HepG2 (cell line): ENCODE measurements at regions not wholly inside any gene's neighbourhood (a gene's known extent, or its start where the extent isn't known, plus 50 kb on each side); places are given as distances from the start of the nearest gene placed in this dataset.

ENCODE experiments used
- ATAC-seq: fragments of 200-7000 bp; cut with Tn5 transposase; 3 replicates; pipeline ENCODE4 v1.9.1; 2020; ENCODE audit warnings: mild to moderate bottlenecking, moderate library complexity
- BruUV-seq: library from RNA; stranded (reverse); fragments of 400-500 nt; replicated peaks from 2 replicates; lab custom pipeline; 2021; lab: Mats Ljungman, UMichigan
- CTCF ChIA-PET: fragments of 300-600 bp; formaldehyde crosslinking; extraction: SDS; loops from one replicate; lab custom pipeline; 2021; ENCODE audit warnings: low total read pairs, inconsistent platforms, low intra/inter-chr PET ratio; lab: Yijun Ruan, JAX
- POLR2A ChIA-PET: fragments of 350-600 bp; sonication (Branson Sonifier 250); formaldehyde crosslinking; loops from one replicate; lab custom pipeline; 2020; ENCODE audit warnings: antibody characterized with exemption, inconsistent platforms; lab: Yijun Ruan, JAX
- DNase-seq: peaks from one replicate; pipeline ENCODE4 v3.0.0-alpha.2; 2015; ENCODE audit warnings: low spot score
- FAIRE-seq: peaks from 3 replicates; lab custom pipeline; 2011; peaks lifted over from hg19 to GRCh38; lab: Jason Lieb, UNC
- H2AFZ ChIP-seq: one replicate; pipeline ENCODE4 v1.6.1; 2011; ENCODE audit warnings: low read length, inconsistent platforms
- H3K27ac ChIP-seq: fragments of 300-600 bp; 3 replicates; pipeline ENCODE4 v1.8.0; 2011; ENCODE audit warnings: mixed run types, mild to moderate bottlenecking, mixed read lengths, low read length, inconsistent platforms; ENCODE audit not compliant: insufficient read depth; ENCODE audit errors: extremely low read length
- H3K27me3 ChIP-seq, 2 experiments: fragments of 200-600 bp in 1 of 2; 2 replicates in 1 of 2; 3 replicates in 1 of 2; pipeline versions ENCODE4 v1.6.0 to v1.8.0; 2011; ENCODE audit warnings: low read length in 2 of 2, mild to moderate bottlenecking in 2 of 2, moderate library complexity in 2 of 2, inconsistent platforms in 1 of 2; ENCODE audit not compliant: insufficient read depth in 2 of 2, control insufficient read depth in 1 of 2
- H3K36me3 ChIP-seq, 2 experiments: fragments of 200-600 bp in 1 of 2; replicated peaks in 1 of 2; 2 replicates in 1 of 2; 3 replicates in 1 of 2; pipeline versions ENCODE4 v1.5.1 to v1.8.0; 2011; ENCODE audit warnings: low read length in 2 of 2, inconsistent platforms in 1 of 2; ENCODE audit not compliant: insufficient read depth in 2 of 2, control insufficient read depth in 1 of 2
- H3K4me1 ChIP-seq: 2 replicates; pipeline ENCODE4 v1.5.1; 2012; ENCODE audit warnings: low read length, inconsistent platforms; ENCODE audit not compliant: insufficient read depth
- H3K4me2 ChIP-seq: 2 replicates; pipeline ENCODE4 v1.6.0; 2011; ENCODE audit warnings: low read depth, low read length, inconsistent platforms
- H3K4me3 ChIP-seq, 3 experiments: fragments of 200-600 bp in 1 of 3; sonication (generic), shearing (Covaris generic) in 1 of 3; replicated peaks in 1 of 3; 2 replicates each; pipeline ENCODE4 v1.5.1; 2011 to 2016; ENCODE audit warnings: low read length in 3 of 3, inconsistent platforms in 2 of 3, low read depth in 2 of 3, mild to moderate bottlenecking in 2 of 3, control low read depth in 1 of 3, mixed read lengths in 1 of 3; ENCODE audit not compliant: insufficient read depth in 1 of 3
- H3K79me2 ChIP-seq: one replicate; pipeline ENCODE4 v1.6.1; 2011; ENCODE audit warnings: low read length, inconsistent platforms; ENCODE audit not compliant: insufficient read depth
- H3K9ac ChIP-seq: 2 replicates; pipeline ENCODE4 v1.6.0; 2011; ENCODE audit warnings: mild to moderate bottlenecking, low read depth, low read length, inconsistent platforms; ENCODE audit not compliant: insufficient read depth
- H3K9me3 ChIP-seq: 2 replicates; pipeline ENCODE4 v1.5.1; 2012; ENCODE audit warnings: mild to moderate bottlenecking, low read length
- H4K20me1 ChIP-seq: 2 replicates; pipeline ENCODE4 v1.6.0; 2011; ENCODE audit warnings: inconsistent platforms, mild to moderate bottlenecking, low read length, moderate library complexity; ENCODE audit not compliant: insufficient read depth
- AHR ChIP-seq: IDR thresholded peaks from 2 replicates; pipeline ENCODE4 v1.6.1; 2018; ENCODE audit warnings: missing genetic modification reagents, missing compliant biosample characterization
- CEBPB ChIP-seq: IDR thresholded peaks from 2 replicates; pipeline ENCODE4 v1.6.1; 2011; ENCODE audit warnings: low read depth, low read length, improper control_type of control experiment, borderline replicate concordance
- NR2F2 ChIP-seq: IDR thresholded peaks from 2 replicates; pipeline ENCODE4 v1.6.1; 2012; ENCODE audit warnings: low read depth, inconsistent platforms, borderline replicate concordance
- SRF ChIP-seq: IDR thresholded peaks from 2 replicates; pipeline ENCODE4 v1.6.1; 2011; ENCODE audit warnings: mild to moderate bottlenecking, low read depth, low read length, moderate library complexity
- ZNF263 ChIP-seq: sonication (generic); formaldehyde crosslinking; IDR thresholded peaks from 2 replicates; pipeline ENCODE4 v1.4.0; 2020; ENCODE audit warnings: missing genetic modification reagents
- ZNF318 ChIP-seq: sonication (generic); formaldehyde crosslinking; IDR thresholded peaks from 2 replicates; pipeline ENCODE4 v1.4.0; 2020; ENCODE audit warnings: mild to moderate bottlenecking, missing genetic modification reagents
- ZNF816 ChIP-seq: sonication (generic); formaldehyde crosslinking; IDR thresholded peaks from 2 replicates; pipeline ENCODE4 v1.8.0; 2022; ENCODE audit warnings: missing genetic modification reagents, mild to moderate bottlenecking, borderline replicate concordance
- WGBS: methylation state at CpG from one replicate; pipeline ENCODE4 v1.1.6; 2017; ENCODE audit warnings: low lambda C conversion rate; 5-methylcytosine and 5-hydroxymethylcytosine counted together
- in situ Hi-C: cut with HindIII; loops from 2 replicates; pipeline ENCODE4 v1.10.0; 2017; ENCODE audit warnings: low pct_unique_long_range_greater_than_20kb; ENCODE audit not compliant: extremely low pct_ligation_motif_present
- intact Hi-C: fragments of 100-400 bp; cut with micrococcal nuclease; formaldehyde crosslinking; loops from one replicate; pipeline ENCODE4 v1.10.0; 2022; ENCODE audit not compliant: unreplicated experiment

- DNase-seq, result peak; percentile 3
- CTCF ChIA-PET, result no interaction called here
- Histone ChIP-seq H3K36me3 (no peaks in the 10 kb centered on the region), H3K9ac (no peak overlapping the region), H3K9me3 (no peaks in the 10 kb centered on the region), H3K4me2 (no peak overlapping the region), H3K79me2 (no peaks in the 10 kb centered on the region), H4K20me1 (no peaks in the 10 kb centered on the region), H3K27me3 (no peaks in the 10 kb centered on the region), H3K4me3 (no peak overlapping the region), H3K27ac (no peak overlapping the region), H3K4me1 (peaks cover 9% of the 10 kb centered on the region; the same call in 1 of the 2 replicates), H2AFZ (no peak overlapping the region)
- BruUV-seq, result no TSS peak
- POLR2A ChIA-PET, result no interaction called here
- TF ChIP-seq ZNF263 (CRISPR knock-in tag) (0 out of 2 replicates have a peak, but pooled peaks have one; percentile 17), SRF (no peak)
- WGBS, result 49% methylated on average over 11 of the region's 11 CpGs
- in situ Hi-C loops (no loop called here), intact Hi-C loops (no loop called here)
- ATAC-seq, result no peak; the same call in 2 of the 3 replicates
- FAIRE-seq, result no peak
Observed at GRCh38 chr7:46321556-46322205, 400.6 kb upstream of the IGFBP3 start.

- no peak overlapping the region for H3K4me3 ChIP-seq
- no peaks in the 10 kb centered on the region for H3K79me2 ChIP-seq
- peaks cover 9% of the 10 kb centered on the region; the same call in 1 of the 2 replicates for H3K4me1 ChIP-seq
- no peak for ATAC-seq
- H3K27me3 ChIP-seq, result no peaks in the 10 kb centered on the region
- no peak for TF ChIP-seq AHR (CRISPR knock-in tag)
- TF ChIP-seq ZNF318, result no peak
- TF ChIP-seq NR2F2, result no peak
- no peak for TF ChIP-seq ZNF816 (CRISPR knock-in tag)
- 0 out of 2 replicates have a peak, but pooled peaks have one; percentile 15 for TF ChIP-seq CEBPB
- no TSS peak for BruUV-seq
- no peaks in the 10 kb centered on the region for H3K9me3 ChIP-seq
- H3K4me2 ChIP-seq, result no peak overlapping the region
- 29% methylated on average over 3 of the region's 3 CpGs for WGBS
- intact Hi-C loops (no loop called here), in situ Hi-C loops (no loop called here)
- POLR2A ChIA-PET, result no interaction called here
- no peak for FAIRE-seq
- no peak overlapping the region for H2AFZ ChIP-seq
- H3K36me3 ChIP-seq, result no peaks in the 10 kb centered on the region
- H3K27ac ChIP-seq, result no peak overlapping the region
- DNase-seq, result no peak
- H3K9ac ChIP-seq, result no peak overlapping the region
- H4K20me1 ChIP-seq, result no peaks in the 10 kb centered on the region
- CTCF ChIA-PET, result no interaction called here
Observed at GRCh38 chr7:46320956-46321355, 399.9 kb upstream of the IGFBP3 start.
